ENCODE measurements at regions not wholly inside any gene's neighbourhood (a gene's known extent, or its start where the extent isn't known, plus 50 kb on each side); places are given as distances from the start of the nearest gene placed in this dataset.

DNA sequence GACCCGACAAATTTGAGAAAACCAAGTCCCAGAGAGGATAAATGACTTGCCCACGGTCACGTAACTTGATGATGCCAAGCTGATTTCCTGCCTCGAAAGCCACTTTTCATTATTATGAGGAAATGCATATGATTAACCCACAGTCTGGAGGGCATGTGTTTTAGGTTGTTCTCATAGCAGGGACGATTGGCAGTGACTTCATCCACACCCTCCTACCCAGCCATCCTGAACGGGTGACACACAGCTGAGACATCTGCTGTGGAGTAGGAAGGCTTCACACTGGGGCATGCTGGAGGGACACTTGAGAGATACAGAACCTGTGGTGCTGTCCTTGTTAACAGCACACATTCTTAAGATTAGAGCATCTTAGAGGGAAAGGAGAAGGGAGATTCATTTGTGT lies 65.4 kb upstream of the WDFY2 start:
- no peak for FAIRE-seq
- no peak for DNase-seq (ENCODE audit: extremely low spot score, insufficient read length, low read depth)

DNA sequence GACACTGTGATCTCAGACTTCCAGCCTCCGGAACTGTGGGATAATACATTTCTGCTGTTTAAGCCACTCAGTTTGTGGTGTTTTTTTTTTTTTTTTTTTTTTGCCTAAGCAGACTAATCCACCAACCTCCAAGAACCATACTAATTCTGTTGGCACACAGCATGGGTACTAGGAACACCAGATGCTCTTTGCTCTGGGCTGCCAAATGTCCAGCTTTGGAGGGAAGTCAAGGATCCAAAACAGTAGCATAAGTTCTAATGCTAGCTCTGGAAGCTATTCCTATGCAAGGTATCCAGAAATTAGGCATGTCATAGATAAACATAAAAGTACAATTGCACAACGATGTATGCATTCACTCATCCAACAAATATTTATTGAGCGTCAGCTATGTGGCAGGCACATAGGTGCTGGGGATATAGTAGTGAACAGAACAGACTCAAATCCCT lies 64.5 kb upstream of the WDFY2 start:
- FAIRE-seq (no peak), DNase-seq (ENCODE audit: extremely low spot score, insufficient read length, low read depth) (no peak)

GRCh38 chr13:51520524-51520923 lies 63.7 kb upstream of the WDFY2 start:
- DNase-seq (ENCODE audit: extremely low spot score, insufficient read length, low read depth) (no peak), FAIRE-seq (no peak)

GRCh38 chr13:51523082-51523518 lies 61.2 kb upstream of the WDFY2 start:
- FAIRE-seq, result no peak
- no peak for DNase-seq (ENCODE audit: extremely low spot score, insufficient read length, low read depth)

GRCh38 chr13:51524312-51524711 lies 60.0 kb upstream of the WDFY2 start:
- FAIRE-seq, result no peak
- no peak for DNase-seq (ENCODE audit: extremely low spot score, insufficient read length, low read depth)

GRCh38 chr13:51524829-51525566 lies 59.3 kb upstream of the WDFY2 start:
- DNase-seq (ENCODE audit: extremely low spot score, insufficient read length, low read depth) (no peak), FAIRE-seq (no peak)

- no peak for DNase-seq (ENCODE audit: extremely low spot score, insufficient read length, low read depth)
- no peak for FAIRE-seq
These were observed 58.6 kb upstream of the WDFY2 start for GRCh38 chr13:51525567-51526167.

DNA sequence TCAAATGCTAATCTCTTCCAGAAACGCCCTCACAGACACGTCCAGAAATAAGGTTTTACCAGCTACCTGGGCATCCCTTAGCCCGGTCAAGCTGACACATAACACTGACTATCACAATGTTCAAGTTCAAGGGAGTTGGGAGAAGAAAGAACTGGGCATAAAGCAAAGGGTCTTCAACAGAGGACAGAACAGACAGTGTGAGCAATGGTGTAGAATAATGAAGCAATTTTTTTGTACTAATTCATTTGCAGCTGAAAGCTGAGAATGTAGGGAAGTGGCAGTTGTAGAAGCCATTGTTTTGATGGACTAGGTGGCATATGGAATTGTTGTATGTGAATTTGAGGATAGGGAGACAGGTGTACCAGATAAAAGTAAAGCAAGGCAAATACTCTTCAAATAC lies 58.1 kb upstream of the WDFY2 start:
- DNase-seq (ENCODE audit: extremely low spot score, insufficient read length, low read depth) (no peak), FAIRE-seq (no peak)

- DNase-seq (ENCODE audit: extremely low spot score, insufficient read length, low read depth) (no peak), FAIRE-seq (no peak)
These were observed 51.5 kb upstream of the WDFY2 start for GRCh38 chr13:51532736-51533197.

DNA sequence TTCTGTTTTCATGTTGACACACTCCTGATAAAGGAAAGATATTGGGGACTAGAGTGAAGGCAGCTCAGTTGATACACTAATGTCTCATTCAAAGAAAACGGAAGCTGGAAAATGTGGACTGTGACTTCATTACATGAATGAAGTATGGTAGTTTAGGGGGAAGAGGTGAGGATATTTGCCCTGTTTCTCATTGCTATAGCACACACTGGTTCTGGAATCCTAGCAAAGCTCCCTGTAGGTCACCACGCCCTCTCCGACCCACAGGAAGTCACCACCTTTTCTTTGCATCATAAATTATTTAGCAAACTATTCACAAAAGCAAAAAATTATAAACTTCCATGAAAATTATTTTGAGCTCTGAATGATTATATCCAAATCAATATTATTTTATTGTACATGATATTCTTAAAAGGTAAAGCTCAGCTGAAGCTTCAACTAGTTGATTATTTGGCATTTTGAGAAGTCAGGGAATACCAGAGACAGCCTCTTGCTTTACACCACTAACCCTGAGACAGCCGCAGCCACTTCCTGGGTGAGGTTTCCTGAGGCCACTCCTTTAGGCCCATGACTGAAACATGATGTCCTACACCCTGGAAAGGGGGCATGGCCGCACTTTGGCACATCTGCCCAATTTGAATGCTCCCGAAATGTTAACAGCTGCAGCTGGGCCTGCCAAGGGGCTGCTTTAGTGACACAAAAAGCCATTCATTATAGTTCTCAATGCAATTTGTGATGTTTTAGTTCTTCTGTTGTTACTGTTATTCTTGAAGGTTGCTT lies 50.0 kb upstream of the WDFY2 start:
- no peak for DNase-seq (ENCODE audit: extremely low spot score, insufficient read length, low read depth)
- peak; percentile 46 for FAIRE-seq
